ENCODE measurements at regions not wholly inside any gene's neighbourhood (a gene's known extent, or its start where the extent isn't known, plus 50 kb on each side); places are given as distances from the start of the nearest gene placed in this dataset.

DNA sequence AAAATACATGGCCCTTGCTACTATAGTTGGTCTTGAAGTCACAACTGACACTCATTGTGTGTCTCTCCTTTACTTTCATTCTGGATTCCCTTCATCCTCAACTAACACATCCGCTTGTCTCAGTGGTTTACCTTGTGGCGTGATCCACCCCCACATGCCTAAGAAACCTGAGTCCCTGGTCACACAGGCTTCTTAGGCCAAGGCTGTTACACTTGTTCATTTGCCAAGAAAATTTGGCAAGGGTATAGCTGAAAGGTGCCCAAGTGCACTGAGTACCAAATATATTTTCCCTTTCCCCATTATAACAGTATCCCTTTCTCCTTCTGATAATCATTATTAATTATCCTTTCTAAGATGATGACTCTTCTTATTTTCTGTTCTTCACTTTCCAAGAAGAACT lies 207.6 kb upstream of the STAC start:
- TF ChIP-seq PATZ1 (CRISPR knock-in tag; IDR thresholded peaks at IDR 0.05; ENCODE audit: borderline replicate concordance) (no peak), ZNF70 (CRISPR knock-in tag; IDR thresholded peaks at IDR 0.05) (no peak), ISL1 (CRISPR knock-in tag; IDR thresholded peaks at IDR 0.05) (no peak), RARB (CRISPR knock-in tag; IDR thresholded peaks at IDR 0.05) (no peak), CSDC2 (CRISPR knock-in tag; IDR thresholded peaks at IDR 0.05) (no peak), ARNTL (CRISPR knock-in tag; IDR thresholded peaks at IDR 0.05; ENCODE audit: borderline replicate concordance, low read depth) (no peak), GLIS3 (CRISPR knock-in tag; IDR thresholded peaks at IDR 0.05) (no peak), ZNF565 (CRISPR knock-in tag; conservative IDR thresholded peaks at IDR 0.05; ENCODE audit: low read depth) (no peak), ZFP3 (CRISPR knock-in tag; IDR thresholded peaks at IDR 0.05) (no peak), SNAI2 (CRISPR knock-in tag; IDR thresholded peaks at IDR 0.05) (no peak), CREB5 (CRISPR knock-in tag; IDR thresholded peaks at IDR 0.05; ENCODE audit: low read depth) (no peak), TOX (CRISPR knock-in tag; IDR thresholded peaks at IDR 0.05; ENCODE audit: borderline replicate concordance) (no peak), POU6F1 (CRISPR knock-in tag; IDR thresholded peaks at IDR 0.05; ENCODE audit: borderline replicate concordance, low read depth) (no peak)
- TF ChIP-seq, protein P1, sequence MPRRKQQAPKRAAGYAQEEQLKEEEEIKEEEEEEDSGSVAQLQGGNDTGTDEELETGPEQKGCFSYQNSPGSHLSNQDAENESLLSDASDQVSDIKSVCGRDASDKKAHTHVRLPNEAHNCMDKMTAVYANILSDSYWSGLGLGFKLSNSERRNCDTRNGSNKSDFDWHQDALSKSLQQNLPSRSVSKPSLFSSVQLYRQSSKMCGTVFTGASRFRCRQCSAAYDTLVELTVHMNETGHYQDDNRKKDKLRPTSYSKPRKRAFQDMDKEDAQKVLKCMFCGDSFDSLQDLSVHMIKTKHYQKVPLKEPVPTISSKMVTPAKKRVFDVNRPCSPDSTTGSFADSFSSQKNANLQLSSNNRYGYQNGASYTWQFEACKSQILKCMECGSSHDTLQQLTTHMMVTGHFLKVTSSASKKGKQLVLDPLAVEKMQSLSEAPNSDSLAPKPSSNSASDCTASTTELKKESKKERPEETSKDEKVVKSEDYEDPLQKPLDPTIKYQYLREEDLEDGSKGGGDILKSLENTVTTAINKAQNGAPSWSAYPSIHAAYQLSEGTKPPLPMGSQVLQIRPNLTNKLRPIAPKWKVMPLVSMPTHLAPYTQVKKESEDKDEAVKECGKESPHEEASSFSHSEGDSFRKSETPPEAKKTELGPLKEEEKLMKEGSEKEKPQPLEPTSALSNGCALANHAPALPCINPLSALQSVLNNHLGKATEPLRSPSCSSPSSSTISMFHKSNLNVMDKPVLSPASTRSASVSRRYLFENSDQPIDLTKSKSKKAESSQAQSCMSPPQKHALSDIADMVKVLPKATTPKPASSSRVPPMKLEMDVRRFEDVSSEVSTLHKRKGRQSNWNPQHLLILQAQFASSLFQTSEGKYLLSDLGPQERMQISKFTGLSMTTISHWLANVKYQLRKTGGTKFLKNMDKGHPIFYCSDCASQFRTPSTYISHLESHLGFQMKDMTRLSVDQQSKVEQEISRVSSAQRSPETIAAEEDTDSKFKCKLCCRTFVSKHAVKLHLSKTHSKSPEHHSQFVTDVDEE (CRISPR knock-in tag; IDR thresholded peaks at IDR 0.05), result no peak
